ENCODE measurements at regions not wholly inside any gene's neighbourhood (a gene's known extent, or its start where the extent isn't known, plus 50 kb on each side); places are given as distances from the start of the nearest gene placed in this dataset.

GRCh38 chr10:130761032-130761575 is 550.4 kb downstream of the TCERG1L start:
- DNase-seq (ENCODE audit: low read depth), result no peak

- no peak for DNase-seq (ENCODE audit: low read depth)
These were observed 549.7 kb downstream of the TCERG1L start for GRCh38 chr10:130761788-130762301.

GRCh38 chr10:130762491-130762890 is 549.0 kb downstream of the TCERG1L start:
- no peak for DNase-seq (ENCODE audit: low read depth)

- DNase-seq (ENCODE audit: low read depth), result no peak
These were observed 548.5 kb downstream of the TCERG1L start for GRCh38 chr10:130763071-130763470.

- no peak for DNase-seq (ENCODE audit: low read depth)
These were observed 548.0 kb downstream of the TCERG1L start for GRCh38 chr10:130763491-130763890.

GRCh38 chr10:130764651-130765050 is 546.9 kb downstream of the TCERG1L start:
- no peak for DNase-seq (ENCODE audit: low read depth)

GRCh38 chr10:130766071-130766470 is 545.5 kb downstream of the TCERG1L start:
- no peak for DNase-seq (ENCODE audit: low read depth)

- DNase-seq (ENCODE audit: low read depth), result no peak
These were observed 544.3 kb downstream of the TCERG1L start for GRCh38 chr10:130767116-130767730.

- no peak for DNase-seq (ENCODE audit: low read depth)
These were observed 542.1 kb downstream of the TCERG1L start for GRCh38 chr10:130769146-130770017.

GRCh38 chr10:130770018-130770630 is 541.4 kb downstream of the TCERG1L start:
- DNase-seq (ENCODE audit: low read depth), result no peak

GRCh38 chr10:130771491-130771946 is 540.0 kb downstream of the TCERG1L start:
- DNase-seq (ENCODE audit: low read depth), result no peak

- no peak for DNase-seq (ENCODE audit: low read depth)
These were observed 539.5 kb downstream of the TCERG1L start for GRCh38 chr10:130772056-130772455.

GRCh38 chr10:130772676-130773075 is 538.8 kb downstream of the TCERG1L start:
- no peak for DNase-seq (ENCODE audit: low read depth)

GRCh38 chr10:130773941-130774340 is 537.6 kb downstream of the TCERG1L start:
- no peak for DNase-seq (ENCODE audit: low read depth)

GRCh38 chr10:130774871-130775270 is 536.6 kb downstream of the TCERG1L start:
- DNase-seq (ENCODE audit: low read depth), result no peak

GRCh38 chr10:130775311-130775710 is 536.2 kb downstream of the TCERG1L start:
- no peak for DNase-seq (ENCODE audit: low read depth)

GRCh38 chr10:130776724-130777123 is 534.8 kb downstream of the TCERG1L start:
- DNase-seq (ENCODE audit: low read depth), result no peak

- DNase-seq (ENCODE audit: low read depth), result no peak
These were observed 533.9 kb downstream of the TCERG1L start for GRCh38 chr10:130777507-130778165.

GRCh38 chr10:130778166-130778545 is 533.4 kb downstream of the TCERG1L start:
- no peak for DNase-seq (ENCODE audit: low read depth)

- DNase-seq (ENCODE audit: low read depth), result no peak
These were observed 530.8 kb downstream of the TCERG1L start for GRCh38 chr10:130780763-130781162.

- no peak for DNase-seq (ENCODE audit: low read depth)
These were observed 530.3 kb downstream of the TCERG1L start for GRCh38 chr10:130781206-130781605.

All from myocyte (in vitro differentiated cells).